H9 (cell line): ENCODE measurements at regions not wholly inside any gene's neighbourhood (a gene's known extent, or its start where the extent isn't known, plus 50 kb on each side); places are given as distances from the start of the nearest gene placed in this dataset.

Source experiments
- DNase-seq: peaks from one replicate; pipeline ENCODE4 v3.0.0-alpha.2; 2017
- H2AFZ ChIP-seq: one replicate; pipeline ENCODE4 v1.6.1; 2013; ENCODE audit warnings: mild to moderate bottlenecking, low read length, control low read depth, moderate library complexity
- H2AK5ac ChIP-seq: 2 replicates; pipeline ENCODE4 v1.6.1; 2013; ENCODE audit warnings: low read length, control low read depth, mixed read lengths; ENCODE audit not compliant: insufficient read length
- H2BK120ac ChIP-seq: one replicate; pipeline ENCODE4 v1.6.1; 2013; ENCODE audit warnings: low read depth, mild to moderate bottlenecking, low read length, control low read depth, inconsistent platforms; ENCODE audit not compliant: poor library complexity, severe bottlenecking
- H2BK12ac ChIP-seq: 2 replicates; pipeline ENCODE4 v1.6.1; 2013; ENCODE audit warnings: low read length, control low read depth, mixed read lengths, low read depth; ENCODE audit not compliant: insufficient read length
- H2BK15ac ChIP-seq: 2 replicates; pipeline ENCODE4 v1.6.1; 2013; ENCODE audit warnings: low read depth, low read length, control low read depth
- H2BK20ac ChIP-seq: one replicate; pipeline ENCODE4 v1.6.1; 2013; ENCODE audit warnings: low read depth, mild to moderate bottlenecking, low read length, control low read depth, inconsistent platforms; ENCODE audit not compliant: poor library complexity, severe bottlenecking
- H2BK5ac ChIP-seq: 2 replicates; pipeline ENCODE4 v1.6.1; 2013; ENCODE audit warnings: low read length, control low read depth, mixed read lengths; ENCODE audit not compliant: insufficient read length
- H3K14ac ChIP-seq: 2 replicates; pipeline ENCODE4 v1.6.1; 2013; ENCODE audit warnings: low read length, control low read depth; ENCODE audit not compliant: insufficient read depth
- H3K18ac ChIP-seq: 2 replicates; pipeline ENCODE4 v1.6.1; 2013; ENCODE audit warnings: low read depth, mild to moderate bottlenecking, mixed read lengths, low read length, control low read depth; ENCODE audit not compliant: insufficient read length
- H3K23ac ChIP-seq: 2 replicates; pipeline ENCODE4 v1.6.1; 2013; ENCODE audit warnings: low read length, control low read depth, mixed read lengths, low read depth; ENCODE audit not compliant: insufficient read length
- H3K23me2 ChIP-seq: 2 replicates; pipeline ENCODE4 v1.6.1; 2013; ENCODE audit warnings: low read depth, mild to moderate bottlenecking, mixed read lengths, low read length, control low read depth; ENCODE audit not compliant: insufficient read length, poor library complexity, severe bottlenecking
- H3K27ac ChIP-seq: 2 replicates; pipeline ENCODE4 v1.5.1; 2013; ENCODE audit warnings: low read length, control low read depth, mixed read lengths, low read depth; ENCODE audit not compliant: insufficient read length
- H3K27me3 ChIP-seq: 2 replicates; pipeline ENCODE4 v1.6.1; 2013; ENCODE audit warnings: low read length, control low read depth, inconsistent platforms; ENCODE audit not compliant: insufficient read depth
- H3K4ac ChIP-seq: 2 replicates; pipeline ENCODE4 v1.6.1; 2013; ENCODE audit warnings: low read depth, mild to moderate bottlenecking, control low read depth, inconsistent platforms, low read length, moderate library complexity
- H3K4me1 ChIP-seq: 2 replicates; pipeline ENCODE4 v1.6.1; 2013; ENCODE audit warnings: low read length, control low read depth, inconsistent platforms; ENCODE audit not compliant: insufficient read depth
- H3K4me2 ChIP-seq: 2 replicates; pipeline ENCODE4 v1.6.1; 2013; ENCODE audit warnings: low read length, control low read depth, mixed read lengths; ENCODE audit not compliant: insufficient read length, insufficient read depth
- H3K56ac ChIP-seq: 2 replicates; pipeline ENCODE4 v1.6.1; 2013; ENCODE audit warnings: low read depth, mild to moderate bottlenecking, mixed read lengths, low read length, control low read depth; ENCODE audit not compliant: insufficient read length
- H3K79me1 ChIP-seq: 2 replicates; pipeline ENCODE4 v1.6.1; 2013; ENCODE audit warnings: low read depth, mild to moderate bottlenecking, moderate library complexity, low read length, control low read depth, inconsistent platforms; ENCODE audit not compliant: insufficient read depth, poor library complexity, severe bottlenecking
- H3K79me2 ChIP-seq: 2 replicates; pipeline ENCODE4 v1.6.1; 2013; ENCODE audit warnings: low read length, control low read depth, inconsistent platforms; ENCODE audit not compliant: insufficient read depth
- H3K9ac ChIP-seq: 2 replicates; pipeline ENCODE4 v1.6.1; 2013; ENCODE audit warnings: low read length, control low read depth, mixed read lengths; ENCODE audit not compliant: insufficient read length; ENCODE audit errors: extremely low read depth
- H3K9me3 ChIP-seq: one replicate; pipeline ENCODE4 v1.6.1; 2013; ENCODE audit warnings: low read depth, low read length, inconsistent platforms; ENCODE audit not compliant: control insufficient read depth
- H3T11ph ChIP-seq: one replicate; pipeline ENCODE4 v1.6.1; 2013; ENCODE audit warnings: mild to moderate bottlenecking, low read length, control low read depth, inconsistent platforms
- H4K20me1 ChIP-seq: one replicate; pipeline ENCODE4 v1.6.1; 2013; ENCODE audit not compliant: control insufficient read depth, insufficient read length, insufficient read depth
- H4K5ac ChIP-seq: 2 replicates; pipeline ENCODE4 v1.6.1; 2013; ENCODE audit warnings: low read depth, mild to moderate bottlenecking, mixed read lengths, low read length, control low read depth; ENCODE audit not compliant: insufficient read length
- H4K8ac ChIP-seq: replicated peaks from 2 replicates; pipeline ENCODE4 v1.6.1; 2013; ENCODE audit warnings: low read length, control low read depth, mixed read lengths, low read depth; ENCODE audit not compliant: insufficient read length
- H4K91ac ChIP-seq: 2 replicates; pipeline ENCODE4 v1.6.1; 2013; ENCODE audit warnings: low read depth, mild to moderate bottlenecking, moderate library complexity, mixed read lengths, low read length, control low read depth; ENCODE audit not compliant: insufficient read length
- H3K27ac Mint-ChIP-seq, 3 experiments: 2 replicates in 2 of 3; 3 replicates in 1 of 3; pipeline ENCODE4 v1.8.0; 2020 to 2021; ENCODE audit warnings: mixed read lengths in 3 of 3, mild to moderate bottlenecking in 1 of 3, moderate library complexity in 1 of 3
- H3K27me3 Mint-ChIP-seq: 2 replicates; pipeline ENCODE4 v1.8.0; 2021; ENCODE audit warnings: low read depth, mild to moderate bottlenecking, moderate library complexity, mixed read lengths
- H3K36me3 Mint-ChIP-seq, 3 experiments: 2 replicates in 2 of 3; 3 replicates in 1 of 3; pipeline ENCODE4 v1.8.0; 2020 to 2021; ENCODE audit warnings: low read depth in 3 of 3, mixed read lengths in 3 of 3; ENCODE audit not compliant: insufficient read depth in 1 of 3
- H3K4me1 Mint-ChIP-seq, 2 experiments: 2 replicates each; pipeline ENCODE4 v1.8.0; 2020; ENCODE audit warnings: mixed read lengths in 2 of 2
- H3K4me3 Mint-ChIP-seq, 2 experiments: 2 replicates in 1 of 2; 3 replicates in 1 of 2; pipeline ENCODE4 v1.8.0; 2020 to 2021; ENCODE audit warnings: mild to moderate bottlenecking in 2 of 2, mixed read lengths in 2 of 2, moderate library complexity in 1 of 2
- H3K9me3 Mint-ChIP-seq, 2 experiments: 2 replicates in 1 of 2; 3 replicates in 1 of 2; pipeline ENCODE4 v1.8.0; 2020; ENCODE audit warnings: mild to moderate bottlenecking in 2 of 2, mixed read lengths in 2 of 2, moderate library complexity in 1 of 2
- CTCF ChIP-seq: fragments of 200-600 bp; sonication (generic); conservative IDR thresholded peaks from 3 replicates; pipeline ENCODE4 v1.8.0; 2021; ENCODE audit warnings: antibody characterized with exemption, mild to moderate bottlenecking
- WGBS: extraction: QIAGEN DNeasy Blood & Tissue Kit; methylation state at CpG from one replicate; pipeline ENCODE4 v1.1.7; 2013; ENCODE audit warnings: missing lambda C conversion rate, low lambda C conversion rate, mixed read lengths; ENCODE audit not compliant: insufficient read length; ENCODE audit errors: extremely low coverage; 5-methylcytosine and 5-hydroxymethylcytosine counted together

DNA sequence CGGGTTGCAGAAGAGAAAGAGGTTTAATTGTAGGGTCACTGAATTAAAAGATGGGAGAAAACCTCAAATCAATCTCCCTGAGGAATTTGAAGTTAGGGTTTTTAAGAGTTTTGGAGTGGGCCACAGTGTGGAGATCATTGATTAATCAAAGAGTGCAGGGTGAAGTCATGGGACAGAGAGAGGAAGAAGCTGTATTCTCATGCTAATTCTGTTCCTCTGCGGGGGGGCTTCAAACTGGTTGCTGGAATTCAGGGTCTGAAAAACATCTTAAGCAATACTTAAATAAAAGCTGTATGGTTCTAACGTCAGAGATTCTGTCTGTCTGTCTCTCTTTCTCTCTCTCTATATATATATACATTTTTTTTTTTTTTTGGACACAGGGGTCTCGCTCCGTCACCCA lies 169.8 kb upstream of the SPATS2L start:
- H2BK12ac ChIP-seq = no peak overlapping the region
- no peak overlapping the region for H3K23ac ChIP-seq
- H3K9me3 Mint-ChIP-seq = peaks cover 19% of the 10 kb centered on the region in 2 experiments
- no peak overlapping the region for H4K5ac ChIP-seq
- H2BK15ac ChIP-seq = no peak overlapping the region
- H3K56ac ChIP-seq = no peak overlapping the region
- H3K4me1 ChIP-seq = peaks cover 3% of the 10 kb centered on the region; the same call in 1 of the 2 replicates
- no peak overlapping the region for H3T11ph ChIP-seq
- peaks cover 28 to 42% of the 10 kb centered on the region in 2 experiments for H3K4me1 Mint-ChIP-seq
- H2BK20ac ChIP-seq = no peak overlapping the region
- H3K18ac ChIP-seq = peak overlapping the region; percentile 89
- no peak overlapping the region for H3K9ac ChIP-seq
- H3K27me3 ChIP-seq = no peaks in the 10 kb centered on the region
- no peak overlapping the region for H3K14ac ChIP-seq
- no peak overlapping the region for H4K8ac ChIP-seq
- H3K27ac Mint-ChIP-seq = peak overlapping the region; percentile 34 to 94 (median 94); a peak in 6 of 7 replicates
- H3K79me1 ChIP-seq = no peaks in the 10 kb centered on the region
- H2AFZ ChIP-seq = no peak overlapping the region
- peaks cover 18% of the 10 kb centered on the region for H3K9me3 ChIP-seq
- H2BK5ac ChIP-seq = no peak overlapping the region
- peak; percentile 59 for DNase-seq
- no peak overlapping the region for H4K91ac ChIP-seq
- WGBS = no CpG with 5 or more reads among the region's 5 CpGs
- H4K20me1 ChIP-seq = no peaks in the 10 kb centered on the region
- TF ChIP-seq CTCF = no peak
- peak overlapping the region; percentile 89 for H3K27ac ChIP-seq
- H2AK5ac ChIP-seq = no peak overlapping the region
- H2BK120ac ChIP-seq = no peak overlapping the region
- no peaks in the 10 kb centered on the region for H3K27me3 Mint-ChIP-seq
- peaks cover 2% of the 10 kb centered on the region for H3K23me2 ChIP-seq
- peak overlapping the region; percentile 32 for H3K4me2 ChIP-seq
- no peak overlapping the region for H3K4ac ChIP-seq
- H3K79me2 ChIP-seq = no peaks in the 10 kb centered on the region
- peaks cover 15 to 18% (median 17%) of the 10 kb centered on the region in 3 experiments for H3K36me3 Mint-ChIP-seq
- H3K4me3 Mint-ChIP-seq = no peak overlapping the region
